ENCODE measurements at regions not wholly inside any gene's neighbourhood (a gene's known extent, or its start where the extent isn't known, plus 50 kb on each side); places are given as distances from the start of the nearest gene placed in this dataset.

DNA sequence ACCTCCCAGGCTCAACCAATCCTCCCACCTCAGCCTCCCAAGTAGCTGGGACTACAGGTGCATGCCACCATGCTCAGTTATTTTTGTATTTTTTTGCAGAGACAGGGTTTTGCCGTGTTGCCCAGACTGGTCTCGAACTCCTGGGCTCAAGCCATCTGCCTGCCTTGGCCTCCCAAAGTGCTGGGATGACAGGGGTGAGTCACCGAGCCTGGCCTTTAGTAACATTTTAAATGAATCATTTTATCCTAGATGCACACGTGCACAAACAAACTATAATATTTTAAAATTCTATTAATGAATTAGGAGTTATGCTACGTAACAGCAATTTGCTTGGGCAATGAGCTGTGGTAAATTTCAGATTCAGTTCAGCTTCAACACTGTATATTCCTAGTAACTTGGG, 862.5 kb upstream of the ID2 start:
- no peaks in the 10 kb centered on the region; a peak in 1 of 5 replicates for H3K9me3 Mint-ChIP-seq
- Histone ChIP-seq H2AK5ac (ENCODE audit: insufficient read length, low read length) (no peak overlapping the region), H4K91ac (ENCODE audit: insufficient read length, low read depth, low read length) (no peak overlapping the region), H2BK120ac (ENCODE audit: low read depth, low read length, poor library complexity, severe bottlenecking) (no peak overlapping the region), H3K18ac (ENCODE audit: insufficient read length, low read depth, low read length) (no peak overlapping the region), H2BK15ac (ENCODE audit: low read depth, low read length) (no peak overlapping the region), H3K27me3 (ENCODE audit: insufficient read depth, low read length) (no peaks in the 10 kb centered on the region), H3K4me1 (ENCODE audit: insufficient read depth, low read length) (no peaks in the 10 kb centered on the region), H3K79me1 (ENCODE audit: insufficient read depth, low read depth, low read length, poor library complexity, severe bottlenecking) (no peaks in the 10 kb centered on the region), H3K23ac (ENCODE audit: insufficient read length, low read depth, low read length) (no peak overlapping the region), H3K79me2 (ENCODE audit: insufficient read depth, low read length) (no peaks in the 10 kb centered on the region), H4K8ac (replicated peaks; ENCODE audit: insufficient read length, low read depth, low read length) (no peak overlapping the region), H3K14ac (ENCODE audit: insufficient read depth, low read length) (no peak overlapping the region), H2BK12ac (ENCODE audit: insufficient read length, low read depth, low read length) (no peak overlapping the region), H3K9ac (ENCODE audit: extremely low read depth, insufficient read length, low read length) (no peak overlapping the region), H2BK20ac (ENCODE audit: low read depth, low read length, poor library complexity, severe bottlenecking) (no peak overlapping the region), H2AFZ (ENCODE audit: low read length) (no peak overlapping the region), H3K9me3 (ENCODE audit: control insufficient read depth, low read depth, low read length) (no peaks in the 10 kb centered on the region), H3K27ac (ENCODE audit: insufficient read length, low read depth, low read length) (no peak overlapping the region), H3K4me2 (ENCODE audit: insufficient read depth, insufficient read length, low read length) (no peak overlapping the region), H3T11ph (ENCODE audit: low read length) (no peak overlapping the region), H3K23me2 (ENCODE audit: insufficient read length, low read depth, low read length, poor library complexity, severe bottlenecking) (no peaks in the 10 kb centered on the region), H2BK5ac (ENCODE audit: insufficient read length, low read length) (no peak overlapping the region), H3K4ac (ENCODE audit: low read depth, low read length) (no peak overlapping the region), H4K20me1 (ENCODE audit: control insufficient read depth, insufficient read depth, insufficient read length) (no peaks in the 10 kb centered on the region), H4K5ac (ENCODE audit: insufficient read length, low read depth, low read length) (no peak overlapping the region), H3K56ac (ENCODE audit: insufficient read length, low read depth, low read length) (no peak overlapping the region)
- H3K4me1 Mint-ChIP-seq, result peaks cover 5 to 6% of the 10 kb centered on the region in 2 experiments
- H3K27ac Mint-ChIP-seq, result no peak overlapping the region
- no CpG with 5 or more reads among the region's 5 CpGs for WGBS (ENCODE audit: extremely low coverage, insufficient read length, low lambda C conversion rate)
- no peak for DNase-seq
- H3K27me3 Mint-ChIP-seq (ENCODE audit: low read depth), result no peaks in the 10 kb centered on the region
- TF ChIP-seq, protein P1, sequence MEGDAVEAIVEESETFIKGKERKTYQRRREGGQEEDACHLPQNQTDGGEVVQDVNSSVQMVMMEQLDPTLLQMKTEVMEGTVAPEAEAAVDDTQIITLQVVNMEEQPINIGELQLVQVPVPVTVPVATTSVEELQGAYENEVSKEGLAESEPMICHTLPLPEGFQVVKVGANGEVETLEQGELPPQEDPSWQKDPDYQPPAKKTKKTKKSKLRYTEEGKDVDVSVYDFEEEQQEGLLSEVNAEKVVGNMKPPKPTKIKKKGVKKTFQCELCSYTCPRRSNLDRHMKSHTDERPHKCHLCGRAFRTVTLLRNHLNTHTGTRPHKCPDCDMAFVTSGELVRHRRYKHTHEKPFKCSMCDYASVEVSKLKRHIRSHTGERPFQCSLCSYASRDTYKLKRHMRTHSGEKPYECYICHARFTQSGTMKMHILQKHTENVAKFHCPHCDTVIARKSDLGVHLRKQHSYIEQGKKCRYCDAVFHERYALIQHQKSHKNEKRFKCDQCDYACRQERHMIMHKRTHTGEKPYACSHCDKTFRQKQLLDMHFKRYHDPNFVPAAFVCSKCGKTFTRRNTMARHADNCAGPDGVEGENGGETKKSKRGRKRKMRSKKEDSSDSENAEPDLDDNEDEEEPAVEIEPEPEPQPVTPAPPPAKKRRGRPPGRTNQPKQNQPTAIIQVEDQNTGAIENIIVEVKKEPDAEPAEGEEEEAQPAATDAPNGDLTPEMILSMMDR (conservative IDR thresholded peaks at IDR 0.05), result no peak
- no peaks in the 10 kb centered on the region; a peak in 2 of 7 replicates for H3K36me3 Mint-ChIP-seq (ENCODE audit: insufficient read depth in 1 of 3, low read depth in 3 of 3)
- H3K4me3 Mint-ChIP-seq, result no peak overlapping the region

Data from H9 (cell line).